ENCODE measurements at regions not wholly inside any gene's neighbourhood (a gene's known extent, or its start where the extent isn't known, plus 50 kb on each side); places are given as distances from the start of the nearest gene placed in this dataset. TPM values are rescaled to one million over a fixed set of nuclear protein-coding genes. Genes with fewer than 3 reads are reported as not detected.

DNA sequence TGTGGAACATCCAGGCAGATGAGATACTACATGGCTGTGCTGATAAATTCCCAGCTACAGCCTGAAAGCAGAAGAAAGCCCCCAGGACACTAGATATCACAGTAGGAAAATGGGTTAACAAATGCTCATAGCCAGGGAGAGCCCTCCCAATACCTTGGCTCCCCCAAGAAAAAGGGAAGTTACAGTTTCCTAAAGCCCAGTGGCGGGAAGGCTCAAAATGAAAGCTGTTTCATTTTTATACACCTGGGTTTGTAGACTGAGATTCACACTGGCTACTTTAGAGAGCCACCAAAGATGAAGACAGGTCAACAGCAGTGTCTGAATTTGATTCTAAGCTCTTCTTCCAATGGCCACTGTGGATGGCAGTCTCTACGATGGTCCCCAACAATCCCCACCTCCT lies 55.0 kb upstream of the TOPAZ1 start:
- no peaks in the 10 kb centered on the region for H3K4me1 ChIP-seq
- no peak for DNase-seq (ENCODE audit: extremely low spot score in 2 of 2)
- no peaks in the 10 kb centered on the region for H3K36me3 ChIP-seq
- H3K27ac ChIP-seq = no peak overlapping the region
- H3K27me3 ChIP-seq = no peaks in the 10 kb centered on the region
- TF ChIP-seq POLR2A (IDR thresholded peaks at IDR 0.05) (no peak), POLR2AphosphoS5 (IDR thresholded peaks at IDR 0.05; ENCODE audit: insufficient read depth in 1 of 2, low read depth in 1 of 2) (no peak)
- TF ChIP-seq, protein P1, sequence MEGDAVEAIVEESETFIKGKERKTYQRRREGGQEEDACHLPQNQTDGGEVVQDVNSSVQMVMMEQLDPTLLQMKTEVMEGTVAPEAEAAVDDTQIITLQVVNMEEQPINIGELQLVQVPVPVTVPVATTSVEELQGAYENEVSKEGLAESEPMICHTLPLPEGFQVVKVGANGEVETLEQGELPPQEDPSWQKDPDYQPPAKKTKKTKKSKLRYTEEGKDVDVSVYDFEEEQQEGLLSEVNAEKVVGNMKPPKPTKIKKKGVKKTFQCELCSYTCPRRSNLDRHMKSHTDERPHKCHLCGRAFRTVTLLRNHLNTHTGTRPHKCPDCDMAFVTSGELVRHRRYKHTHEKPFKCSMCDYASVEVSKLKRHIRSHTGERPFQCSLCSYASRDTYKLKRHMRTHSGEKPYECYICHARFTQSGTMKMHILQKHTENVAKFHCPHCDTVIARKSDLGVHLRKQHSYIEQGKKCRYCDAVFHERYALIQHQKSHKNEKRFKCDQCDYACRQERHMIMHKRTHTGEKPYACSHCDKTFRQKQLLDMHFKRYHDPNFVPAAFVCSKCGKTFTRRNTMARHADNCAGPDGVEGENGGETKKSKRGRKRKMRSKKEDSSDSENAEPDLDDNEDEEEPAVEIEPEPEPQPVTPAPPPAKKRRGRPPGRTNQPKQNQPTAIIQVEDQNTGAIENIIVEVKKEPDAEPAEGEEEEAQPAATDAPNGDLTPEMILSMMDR (IDR thresholded peaks at IDR 0.05) = no peak
- intact Hi-C loops (cut with DNase I) = no loop called here
- H3K9me3 ChIP-seq = no peaks in the 10 kb centered on the region
- no peak overlapping the region for H3K4me3 ChIP-seq

Small RNA genes lying in the stretch of these regions (microRNA-seq; reads per million reads assigned to microRNA genes)
- gene MIR138-1 (ENCODE audit: borderline number of aligned reads, borderline replicate concordance) = 4.8 reads per million, percentile 3 among the genes with 10 or more reads in this experiment

Small RNA genes lying in the stretch of these regions (small RNA-seq; reads per million reads assigned to genes)
- not detected for gene MIR138-1
- gene RNU6-367P = not detected

Data from vagina (tissue), 2 donors.